ENCODE measurements at regions not wholly inside any gene's neighbourhood (a gene's known extent, or its start where the extent isn't known, plus 50 kb on each side); places are given as distances from the start of the nearest gene placed in this dataset.

- DNase-seq (ENCODE audit: low spot score) (no peak), ATAC-seq (no peak)
- intact Hi-C loops (cut with DNase I), result no loop called here
These were observed 126.9 kb downstream of the IPMK start for GRCh38 chr10:58140691-58141347.

GRCh38 chr10:58140054-58140453, 127.6 kb downstream of the IPMK start:
- ATAC-seq (no peak), DNase-seq (ENCODE audit: low spot score) (no peak)
- intact Hi-C loops (cut with DNase I), result no loop called here

- ATAC-seq (no peak), DNase-seq (ENCODE audit: low spot score) (no peak)
- intact Hi-C loops (cut with DNase I), result no loop called here
These were observed 129.9 kb downstream of the IPMK start for GRCh38 chr10:58137813-58138212.

GRCh38 chr10:58115218-58116050, 152.3 kb downstream of the IPMK start:
- intact Hi-C loops (cut with DNase I), result no loop called here
- no peak for DNase-seq (ENCODE audit: low spot score)
- peak; percentile 79 for ATAC-seq

- DNase-seq (ENCODE audit: low spot score) (no peak), ATAC-seq (no peak)
- intact Hi-C loops (cut with DNase I), result no loop called here
These were observed 158.0 kb downstream of the IPMK start for GRCh38 chr10:58109731-58110130.

- intact Hi-C loops (cut with DNase I), result no loop called here
- no peak for DNase-seq (ENCODE audit: low spot score)
These were observed 160.2 kb downstream of the IPMK start for GRCh38 chr10:58107506-58107905.

GRCh38 chr10:58106211-58107035, 161.3 kb downstream of the IPMK start:
- ATAC-seq (no peak), DNase-seq (ENCODE audit: low spot score) (no peak)
- intact Hi-C loops (cut with DNase I), result no loop called here

More at GRCh38 chr10:58107506-58107905, 160.2 kb downstream of the IPMK start:
- no peak for ATAC-seq

GRCh38 chr10:58104351-58104751, 163.3 kb downstream of the IPMK start:
- ATAC-seq (peak; percentile 56), DNase-seq (ENCODE audit: low spot score) (no peak)
- intact Hi-C loops (cut with DNase I), result no loop called here

- DNase-seq (ENCODE audit: low spot score) (no peak), ATAC-seq (no peak)
- intact Hi-C loops (cut with DNase I), result no loop called here
These were observed 164.8 kb downstream of the IPMK start for GRCh38 chr10:58102897-58103296.

GRCh38 chr10:58101682-58102081, 166.0 kb downstream of the IPMK start:
- no peak for ATAC-seq
- no peak for DNase-seq (ENCODE audit: low spot score)
- intact Hi-C loops (cut with DNase I), result no loop called here

- intact Hi-C loops (cut with DNase I), result no loop called here
- DNase-seq (ENCODE audit: low spot score) (no peak), ATAC-seq (no peak)
These were observed 172.5 kb downstream of the IPMK start for GRCh38 chr10:58094985-58095718.

- no peak for ATAC-seq
These were observed 175.8 kb downstream of the IPMK start for GRCh38 chr10:58091886-58092285.

GRCh38 chr10:58089739-58090138, 178.0 kb downstream of the IPMK start:
- intact Hi-C loops (cut with DNase I), result no loop called here
- DNase-seq (ENCODE audit: low spot score) (no peak), ATAC-seq (no peak)

More at GRCh38 chr10:58091886-58092285, 175.8 kb downstream of the IPMK start:
- intact Hi-C loops (cut with DNase I), result no loop called here
- DNase-seq (ENCODE audit: low spot score), result no peak

GRCh38 chr10:58087896-58088295, 179.8 kb downstream of the IPMK start:
- intact Hi-C loops (cut with DNase I), result no loop called here

GRCh38 chr10:58086763-58087150, 180.9 kb downstream of the IPMK start:
- intact Hi-C loops (cut with DNase I), result no loop called here
- ATAC-seq (no peak), DNase-seq (ENCODE audit: low spot score) (no peak)

More at GRCh38 chr10:58087896-58088295, 179.8 kb downstream of the IPMK start:
- ATAC-seq (no peak), DNase-seq (ENCODE audit: low spot score) (no peak)

- DNase-seq (ENCODE audit: low spot score) (no peak), ATAC-seq (no peak)
- intact Hi-C loops (cut with DNase I), result no loop called here
These were observed 181.4 kb downstream of the IPMK start for GRCh38 chr10:58086144-58086762.

- no peak for DNase-seq (ENCODE audit: low spot score)
- intact Hi-C loops (cut with DNase I), result no loop called here
These were observed 185.4 kb downstream of the IPMK start for GRCh38 chr10:58082248-58082647.

GRCh38 chr10:58081353-58081752, 186.3 kb downstream of the IPMK start:
- ATAC-seq, result no peak
- DNase-seq (ENCODE audit: low spot score), result no peak
- intact Hi-C loops (cut with DNase I), result no loop called here

More at GRCh38 chr10:58082248-58082647, 185.4 kb downstream of the IPMK start:
- ATAC-seq, result no peak

GRCh38 chr10:58079461-58079860, 188.2 kb downstream of the IPMK start:
- intact Hi-C loops (cut with DNase I), result no loop called here
- no peak for ATAC-seq
- no peak for DNase-seq (ENCODE audit: low spot score)
